ENCODE measurements at regions not wholly inside any gene's neighbourhood (a gene's known extent, or its start where the extent isn't known, plus 50 kb on each side); places are given as distances from the start of the nearest gene placed in this dataset.

DNA sequence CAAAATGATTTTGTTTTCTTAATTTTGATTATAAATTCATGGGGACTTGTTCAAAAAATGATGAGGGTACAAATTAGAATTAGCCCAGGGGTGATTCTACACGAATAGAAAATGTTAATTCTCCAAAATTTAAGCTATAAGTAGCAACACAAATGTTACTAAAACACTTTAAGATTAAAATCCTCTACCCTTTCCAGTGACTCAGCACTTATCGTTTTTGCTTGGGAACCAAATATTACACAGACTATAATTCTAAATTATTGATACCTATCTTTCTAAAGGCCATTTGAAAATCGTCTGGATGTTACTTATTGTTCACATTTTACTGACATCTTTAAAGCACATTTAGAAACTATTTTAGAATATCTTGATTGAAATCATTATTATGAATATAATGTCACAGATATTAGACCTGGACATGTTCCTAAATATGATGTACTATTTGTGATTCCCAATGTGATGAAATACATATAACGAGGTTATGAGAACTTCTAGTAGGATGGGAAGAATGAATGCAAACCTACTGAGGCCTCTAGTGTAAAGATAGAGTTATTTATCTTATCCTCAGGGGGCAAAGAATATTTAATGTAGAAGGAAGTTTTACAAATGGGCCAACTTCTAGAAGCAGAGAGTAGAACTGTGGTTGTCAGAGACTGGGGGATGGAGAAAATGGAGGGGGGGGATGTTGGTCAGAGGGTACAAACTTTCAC is 132.0 kb upstream of the TP63 start:
- no peak for DNase-seq (ENCODE audit: low read depth in 1 of 2, low spot score in 2 of 2)
- no peak overlapping the region for H3K4me3 ChIP-seq
- H3K36me3 ChIP-seq: no peaks in the 10 kb centered on the region

DNA sequence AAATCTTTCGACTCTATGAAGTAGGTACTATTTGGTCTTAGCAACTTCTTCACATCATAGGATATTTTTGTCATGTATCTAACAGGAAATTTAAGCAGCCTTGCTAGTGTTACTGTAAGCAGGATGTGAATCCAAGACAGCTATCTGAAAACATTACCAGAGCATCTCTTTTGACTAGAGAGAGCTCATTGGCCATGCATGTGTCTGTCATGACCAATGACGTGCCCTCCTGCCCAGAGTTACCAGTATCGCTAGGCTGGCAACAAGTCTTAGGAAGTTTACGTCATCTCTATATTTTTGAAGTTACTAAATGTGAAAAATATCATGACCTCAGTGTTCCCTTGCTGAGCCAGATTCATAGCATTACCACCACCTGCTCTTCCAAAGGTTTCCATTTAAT is 130.9 kb upstream of the TP63 start:
- no peak overlapping the region for H3K27ac ChIP-seq
- H3K9me3 ChIP-seq (replicated peaks): no peaks in the 10 kb centered on the region
- H3K36me3 ChIP-seq: no peaks in the 10 kb centered on the region
- DNase-seq (ENCODE audit: low read depth in 1 of 2, low spot score in 2 of 2): no peak
- H3K27me3 ChIP-seq (replicated peaks): no peaks in the 10 kb centered on the region
- no peaks in the 10 kb centered on the region for H3K4me1 ChIP-seq (replicated peaks)
- H3K4me3 ChIP-seq: no peak overlapping the region

More for the DNA sequence above, 132.0 kb upstream of the TP63 start:
- Histone ChIP-seq H3K27ac (no peak overlapping the region), H3K4me1 (replicated peaks) (no peaks in the 10 kb centered on the region), H3K27me3 (replicated peaks) (no peaks in the 10 kb centered on the region), H3K9me3 (replicated peaks) (no peaks in the 10 kb centered on the region)

DNA sequence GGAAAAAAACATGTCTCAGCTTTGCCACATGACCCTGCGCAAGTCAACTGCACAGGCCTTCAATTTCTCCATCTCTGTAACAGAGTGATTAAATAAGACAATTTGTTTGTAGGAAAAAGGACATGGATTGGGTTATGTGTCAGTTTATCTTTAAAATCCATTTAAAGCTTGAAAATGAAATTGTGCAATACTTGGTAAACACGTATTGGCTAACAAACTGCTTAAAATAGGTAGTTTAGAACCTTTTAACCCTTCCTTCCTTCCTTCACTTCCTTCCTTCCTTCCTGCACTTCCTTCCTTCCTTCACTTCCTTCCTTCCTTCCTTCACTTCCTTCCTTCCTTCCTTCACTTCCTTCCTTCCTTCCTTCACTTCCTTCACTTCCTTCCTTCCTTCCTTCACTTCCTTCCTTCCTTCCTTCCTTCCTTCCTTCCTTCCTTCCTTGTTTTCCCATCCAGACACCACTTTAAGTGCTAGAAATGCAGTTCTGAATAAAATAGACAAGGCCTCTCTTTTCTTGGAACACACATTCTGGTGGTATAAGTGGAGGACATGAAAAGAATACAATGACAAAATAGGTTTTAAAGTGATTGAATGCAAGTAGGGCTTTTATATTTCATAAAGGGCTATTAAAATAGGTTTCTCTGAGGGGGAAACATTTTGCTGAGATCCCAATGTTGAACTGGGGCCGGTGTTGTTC is 130.2 kb upstream of the TP63 start:
- Histone ChIP-seq H3K4me3 (no peak overlapping the region), H3K27ac (no peak overlapping the region), H3K27me3 (replicated peaks) (no peaks in the 10 kb centered on the region), H3K36me3 (no peaks in the 10 kb centered on the region), H3K4me1 (replicated peaks) (no peaks in the 10 kb centered on the region), H3K9me3 (replicated peaks) (no peaks in the 10 kb centered on the region)
- DNase-seq (ENCODE audit: low read depth in 1 of 2, low spot score in 2 of 2): no peak

DNA sequence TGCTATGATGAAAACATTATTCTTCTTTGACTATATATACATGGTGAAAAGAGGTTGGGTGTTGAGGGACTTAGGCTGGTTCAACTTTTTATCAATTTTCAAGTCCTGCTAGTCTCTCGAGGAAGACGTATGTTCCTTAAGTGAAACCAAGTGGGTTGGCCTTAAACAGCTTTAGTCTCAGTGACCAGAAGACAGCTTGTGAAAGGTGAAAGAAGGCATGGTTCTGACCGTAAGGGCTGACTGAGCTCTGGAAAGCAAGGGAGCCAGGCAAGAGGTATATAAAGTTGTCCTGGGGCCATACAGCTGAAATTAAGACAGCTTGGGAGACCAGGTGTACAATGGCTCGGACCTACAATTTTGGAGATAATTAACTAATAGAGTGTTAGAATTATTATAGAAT is 128.9 kb upstream of the TP63 start:
- H3K27me3 ChIP-seq (replicated peaks): no peaks in the 10 kb centered on the region
- H3K27ac ChIP-seq: no peak overlapping the region
- H3K36me3 ChIP-seq: no peaks in the 10 kb centered on the region
- no peak for DNase-seq (ENCODE audit: low read depth in 1 of 2, low spot score in 2 of 2)
- no peak overlapping the region for H3K4me3 ChIP-seq
- no peaks in the 10 kb centered on the region for H3K4me1 ChIP-seq (replicated peaks)
- H3K9me3 ChIP-seq (replicated peaks): no peaks in the 10 kb centered on the region

DNA sequence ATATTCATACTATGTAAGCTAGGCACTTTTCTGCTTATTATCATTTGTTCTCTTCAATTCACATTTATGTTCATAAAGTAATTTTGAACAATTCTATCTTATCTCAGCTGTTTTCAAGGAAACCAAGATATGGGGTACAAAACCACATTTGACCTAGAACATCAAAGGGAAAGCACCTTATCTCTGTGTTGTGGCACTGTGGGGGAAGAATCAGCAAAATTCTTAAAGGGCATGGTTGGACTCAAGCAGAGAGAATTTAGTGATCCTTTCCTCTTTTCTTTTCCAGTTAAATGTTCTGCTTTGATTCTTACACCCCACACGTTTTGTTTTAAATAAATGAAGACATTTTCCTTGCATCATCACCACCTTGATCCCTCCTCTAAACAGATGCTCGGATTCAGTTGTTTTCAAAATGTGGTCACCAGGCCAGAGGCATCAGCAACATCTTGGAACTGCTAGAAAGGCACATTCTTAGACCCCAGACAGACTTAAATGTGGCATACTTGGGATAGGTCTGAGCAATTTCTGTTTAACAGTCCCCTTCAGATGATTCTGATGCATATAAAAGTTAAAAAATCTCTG is 128.4 kb upstream of the TP63 start:
- DNase-seq (ENCODE audit: low read depth in 1 of 2, low spot score in 2 of 2): no peak
- H3K27me3 ChIP-seq (replicated peaks): no peaks in the 10 kb centered on the region
- H3K27ac ChIP-seq: no peak overlapping the region
- no peaks in the 10 kb centered on the region for H3K4me1 ChIP-seq (replicated peaks)
- H3K9me3 ChIP-seq (replicated peaks): no peaks in the 10 kb centered on the region
- H3K36me3 ChIP-seq: no peaks in the 10 kb centered on the region
- H3K4me3 ChIP-seq: no peak overlapping the region

DNA sequence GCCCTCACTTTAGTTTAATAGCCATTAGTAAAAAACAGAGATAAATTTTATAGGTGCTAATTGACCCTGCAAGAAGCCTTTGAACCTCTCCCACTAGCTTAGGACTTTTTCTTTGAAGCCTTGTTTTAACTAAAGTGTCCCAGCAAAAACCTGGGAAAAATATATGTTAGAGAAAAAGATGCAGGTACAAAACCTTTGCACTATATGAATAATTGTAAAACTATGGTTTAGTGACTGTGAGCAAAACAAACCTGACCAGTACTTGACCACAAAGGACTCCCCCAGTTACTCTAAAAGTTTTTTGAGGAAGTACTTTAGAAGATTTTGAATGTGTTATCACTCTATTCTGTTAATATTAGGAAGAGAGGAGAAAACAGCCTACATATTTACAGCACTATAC is 123.3 kb upstream of the TP63 start:
- H3K27me3 ChIP-seq (replicated peaks): no peaks in the 10 kb centered on the region
- no peak overlapping the region for H3K4me3 ChIP-seq
- no peaks in the 10 kb centered on the region for H3K36me3 ChIP-seq
- H3K4me1 ChIP-seq (replicated peaks): no peaks in the 10 kb centered on the region
- no peak for DNase-seq (ENCODE audit: low read depth in 1 of 2, low spot score in 2 of 2)
- H3K27ac ChIP-seq: no peak overlapping the region
- no peaks in the 10 kb centered on the region for H3K9me3 ChIP-seq (replicated peaks)

DNA sequence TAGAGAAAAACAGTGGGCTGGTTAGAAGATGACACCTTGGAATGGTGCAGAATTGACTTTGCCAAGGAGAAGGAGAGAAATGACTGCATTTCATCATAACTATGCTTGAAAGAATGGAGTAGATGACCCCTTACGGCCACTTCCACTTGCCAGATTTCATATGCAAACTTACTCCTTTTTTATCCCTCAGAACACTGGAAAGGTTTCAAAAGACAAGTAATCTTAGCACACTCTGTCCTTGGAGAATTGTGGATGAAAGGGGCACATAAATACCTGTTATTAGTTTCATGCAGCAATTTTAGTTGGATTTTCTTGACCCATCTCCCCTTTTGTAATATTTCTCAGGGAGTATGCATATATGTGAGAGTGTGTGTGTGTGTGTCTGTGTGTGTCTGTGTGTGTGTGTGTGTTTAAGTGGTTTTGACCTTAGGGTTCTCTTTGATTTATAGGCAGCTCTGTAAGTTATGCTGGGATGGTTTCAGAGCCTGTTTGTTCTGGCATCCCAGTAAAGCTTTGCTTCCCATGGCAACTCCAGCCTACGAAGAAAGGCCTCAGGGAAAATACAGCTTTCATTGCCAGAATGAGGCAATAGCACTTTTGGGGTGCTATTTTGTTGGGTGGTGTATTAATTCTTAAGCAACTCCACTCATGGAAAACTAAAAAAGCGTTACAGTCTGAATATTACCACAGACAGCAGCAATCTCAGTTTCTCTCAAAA is 122.2 kb upstream of the TP63 start:
- H3K4me3 ChIP-seq: no peak overlapping the region
- no peak overlapping the region for H3K27ac ChIP-seq
- no peak for DNase-seq (ENCODE audit: low read depth in 1 of 2, low spot score in 2 of 2)
- H3K36me3 ChIP-seq: no peaks in the 10 kb centered on the region
- no peaks in the 10 kb centered on the region for H3K27me3 ChIP-seq (replicated peaks)
- no peaks in the 10 kb centered on the region for H3K9me3 ChIP-seq (replicated peaks)
- H3K4me1 ChIP-seq (replicated peaks): no peaks in the 10 kb centered on the region

DNA sequence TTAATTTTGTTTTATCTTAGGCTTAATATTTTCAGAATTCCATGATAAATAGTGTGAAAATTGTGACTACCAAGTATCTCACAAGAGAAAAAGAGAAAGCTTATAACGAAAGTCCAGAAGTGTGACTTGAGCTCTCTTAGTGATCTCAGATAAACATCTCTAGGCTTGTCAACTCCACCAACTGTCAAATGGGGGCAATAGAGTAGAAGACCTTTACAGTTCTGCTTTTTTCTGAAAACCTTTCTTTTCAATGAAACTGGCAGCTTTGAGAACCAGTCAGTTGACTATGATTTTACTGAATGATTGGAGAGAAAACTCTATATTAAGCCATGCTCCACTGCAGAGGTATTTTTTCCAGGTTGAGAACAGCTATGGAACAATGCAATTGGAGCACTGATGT is 119.2 kb upstream of the TP63 start:
- H3K27me3 ChIP-seq (replicated peaks): no peaks in the 10 kb centered on the region
- DNase-seq (ENCODE audit: low read depth in 1 of 2, low spot score in 2 of 2): no peak
- no peaks in the 10 kb centered on the region for H3K36me3 ChIP-seq
- no peak overlapping the region for H3K4me3 ChIP-seq
- no peaks in the 10 kb centered on the region for H3K4me1 ChIP-seq (replicated peaks)
- H3K9me3 ChIP-seq (replicated peaks): no peaks in the 10 kb centered on the region
- H3K27ac ChIP-seq: no peak overlapping the region

DNA sequence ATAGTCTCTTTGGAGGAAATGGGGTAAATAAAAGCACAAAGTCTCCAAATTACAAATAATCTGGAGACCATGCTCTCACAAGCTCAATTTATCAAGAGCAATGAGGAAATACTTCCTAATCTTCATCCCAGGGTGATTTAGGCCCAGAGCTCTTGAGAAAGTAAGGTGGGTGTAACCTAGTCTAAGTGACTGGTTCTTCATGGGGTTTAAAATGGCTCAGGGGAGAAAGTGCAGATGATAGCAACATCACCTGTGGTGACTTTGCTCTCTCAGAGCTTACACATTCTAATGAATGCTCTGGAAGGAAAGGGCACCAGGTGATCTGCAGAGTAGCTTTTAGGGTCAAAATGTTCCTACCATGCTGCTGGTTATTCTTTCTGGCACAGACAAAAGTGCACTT is 118.4 kb upstream of the TP63 start:
- Histone ChIP-seq H3K9me3 (replicated peaks) (no peaks in the 10 kb centered on the region), H3K36me3 (no peaks in the 10 kb centered on the region), H3K27me3 (replicated peaks) (no peaks in the 10 kb centered on the region)

DNA sequence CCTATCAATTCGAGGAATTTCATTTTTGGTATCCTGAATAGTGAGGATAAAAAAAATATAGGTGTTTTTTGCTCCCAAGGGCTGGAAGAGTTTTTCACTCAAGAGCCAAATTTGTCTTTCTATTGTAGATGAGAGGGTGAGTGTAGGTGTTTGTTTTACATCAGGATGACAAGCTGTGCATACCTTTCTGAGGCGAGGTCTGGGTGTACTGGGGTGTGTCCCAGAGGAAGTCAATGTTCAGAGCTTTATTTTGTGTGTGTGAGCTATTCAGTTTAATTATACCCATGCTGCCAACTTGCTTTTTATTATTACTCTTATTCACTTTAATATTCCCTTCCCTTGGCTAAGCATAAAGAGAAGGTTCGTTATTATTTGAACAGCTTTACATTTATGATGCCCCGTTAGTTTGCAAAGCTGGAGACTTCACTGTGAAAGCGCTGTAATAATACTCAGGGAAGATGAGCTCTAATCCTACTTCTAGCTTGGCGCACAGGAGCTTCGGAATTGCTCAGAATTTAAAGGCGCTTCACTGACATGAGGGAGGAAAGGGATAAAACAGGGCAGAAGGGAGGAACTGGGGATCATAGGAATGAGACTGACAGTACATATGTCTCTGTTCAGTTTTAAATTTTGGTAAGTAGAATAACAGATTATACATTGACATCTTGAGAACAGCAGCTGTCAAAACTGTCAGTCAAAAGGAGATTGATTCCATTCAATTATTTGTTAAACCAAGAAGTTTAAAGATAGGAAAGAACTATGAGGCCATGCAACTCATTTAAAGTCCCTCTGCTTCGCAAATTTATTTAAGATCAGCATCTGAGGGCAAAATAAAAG is 117.7 kb upstream of the TP63 start:
- Histone ChIP-seq H3K36me3 (no peaks in the 10 kb centered on the region), H3K4me3 (no peak overlapping the region), H3K4me1 (replicated peaks) (no peaks in the 10 kb centered on the region), H3K9me3 (replicated peaks) (no peaks in the 10 kb centered on the region), H3K27me3 (replicated peaks) (no peaks in the 10 kb centered on the region), H3K27ac (no peak overlapping the region)
- no peak for DNase-seq (ENCODE audit: low read depth in 1 of 2, low spot score in 2 of 2)

More for the DNA sequence above, 118.4 kb upstream of the TP63 start:
- no peak for DNase-seq (ENCODE audit: low read depth in 1 of 2, low spot score in 2 of 2)
- no peaks in the 10 kb centered on the region for H3K4me1 ChIP-seq (replicated peaks)
- no peak overlapping the region for H3K4me3 ChIP-seq
- H3K27ac ChIP-seq: no peak overlapping the region

DNA sequence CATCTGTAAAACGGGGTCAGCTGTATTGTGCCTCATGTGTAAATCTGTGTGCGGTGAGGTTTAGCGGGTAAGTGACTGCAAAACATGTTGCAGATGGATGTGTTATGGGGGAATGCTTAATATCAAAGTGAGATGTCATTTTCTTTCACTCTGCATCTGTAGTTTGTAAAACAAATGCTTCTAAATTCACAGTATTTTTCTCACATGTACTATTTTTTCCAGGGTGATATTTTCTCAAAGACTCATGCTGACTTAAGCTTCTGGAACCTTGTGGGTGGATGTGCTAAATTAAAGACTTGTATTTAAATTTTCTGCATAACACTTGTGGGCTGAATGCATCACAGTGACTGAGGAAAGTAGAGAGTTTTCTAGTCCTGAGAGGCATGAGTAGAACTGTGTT is 115.2 kb upstream of the TP63 start:
- DNase-seq (ENCODE audit: low read depth in 1 of 2, low spot score in 2 of 2): no peak
- Histone ChIP-seq H3K4me1 (replicated peaks) (no peaks in the 10 kb centered on the region), H3K36me3 (no peaks in the 10 kb centered on the region), H3K27me3 (replicated peaks) (no peaks in the 10 kb centered on the region), H3K4me3 (no peak overlapping the region), H3K27ac (no peak overlapping the region), H3K9me3 (replicated peaks) (no peaks in the 10 kb centered on the region)

DNA sequence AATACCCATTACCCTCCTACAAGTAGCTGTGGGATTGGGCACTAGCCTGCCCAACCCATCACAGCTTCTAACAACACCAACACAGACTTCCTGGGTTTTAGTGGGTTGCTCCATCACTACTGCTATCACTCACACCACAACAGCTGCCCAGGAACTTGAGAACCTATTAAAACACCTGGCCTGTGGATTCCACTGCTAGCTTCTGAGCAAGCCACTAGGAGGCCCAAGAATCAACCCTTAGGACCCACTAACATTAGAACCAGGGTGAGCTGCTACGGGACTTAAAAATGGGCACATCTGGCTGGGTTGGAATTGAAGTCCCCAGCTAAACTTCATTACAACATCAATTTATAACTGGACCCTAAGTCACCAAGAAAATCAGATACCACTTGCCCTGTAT is 113.2 kb upstream of the TP63 start:
- H3K4me3 ChIP-seq: no peak overlapping the region
- no peak overlapping the region for H3K27ac ChIP-seq
- no peaks in the 10 kb centered on the region for H3K4me1 ChIP-seq (replicated peaks)
- DNase-seq (ENCODE audit: low read depth in 1 of 2, low spot score in 2 of 2): no peak
- no peaks in the 10 kb centered on the region for H3K36me3 ChIP-seq
- no peaks in the 10 kb centered on the region for H3K27me3 ChIP-seq (replicated peaks)
- H3K9me3 ChIP-seq (replicated peaks): no peaks in the 10 kb centered on the region

DNA sequence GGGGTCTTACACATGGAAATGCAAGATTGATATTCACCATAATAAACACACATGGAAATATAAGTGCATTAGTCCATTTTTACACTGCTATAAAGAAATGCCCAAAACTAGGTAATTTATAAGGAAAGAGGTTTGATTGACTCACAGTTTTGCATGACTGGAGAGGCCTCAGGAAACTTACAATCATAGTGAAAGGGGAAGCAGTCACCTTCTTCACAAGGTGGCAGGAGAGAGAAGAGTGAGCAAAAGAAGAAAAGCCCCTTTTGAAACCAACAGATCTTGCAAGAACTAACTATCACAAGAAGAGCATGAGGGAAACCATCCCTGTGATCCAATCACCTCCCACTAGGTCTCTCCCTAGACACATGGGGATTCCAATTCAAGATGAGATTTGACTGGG is 111.7 kb upstream of the TP63 start:
- Histone ChIP-seq H3K9me3 (replicated peaks) (no peaks in the 10 kb centered on the region), H3K27me3 (replicated peaks) (no peaks in the 10 kb centered on the region), H3K4me3 (no peak overlapping the region), H3K4me1 (replicated peaks) (no peaks in the 10 kb centered on the region), H3K36me3 (no peaks in the 10 kb centered on the region), H3K27ac (no peak overlapping the region)
- DNase-seq (ENCODE audit: low read depth in 1 of 2, low spot score in 2 of 2): no peak
